ENCODE measurements at regions not wholly inside any gene's neighbourhood (a gene's known extent, or its start where the extent isn't known, plus 50 kb on each side); places are given as distances from the start of the nearest gene placed in this dataset.

- H3K4me1 ChIP-seq (ENCODE audit: control insufficient read depth, insufficient read depth, low read depth, low read length), result no peaks in the 10 kb centered on the region
- H4K91ac ChIP-seq (ENCODE audit: low read length), result no peak overlapping the region
- no peak overlapping the region for H2BK5ac ChIP-seq (ENCODE audit: low read depth, low read length, poor library complexity, severe bottlenecking)
- H3K36me3 ChIP-seq (ENCODE audit: control insufficient read depth in 1 of 2, insufficient read depth in 2 of 2, low read depth in 1 of 2, low read length in 2 of 2), result no peaks in the 10 kb centered on the region
- H3K9ac ChIP-seq (ENCODE audit: low read length), result no peak overlapping the region
- no peaks in the 10 kb centered on the region for H3K79me1 ChIP-seq (replicated peaks; ENCODE audit: low read length, poor library complexity, severe bottlenecking)
- 35% methylated on average over 1 of the region's 1 CpG for WGBS
- no peak overlapping the region for H4K8ac ChIP-seq (ENCODE audit: low read length)
- no peak overlapping the region for H3K4me2 ChIP-seq (ENCODE audit: low read length, poor library complexity, severe bottlenecking)
- no peak overlapping the region for H2AK5ac ChIP-seq (ENCODE audit: low read length, severe bottlenecking)
- H2BK12ac ChIP-seq (ENCODE audit: low read length in 2 of 2), result no peak overlapping the region
- no peak overlapping the region for H3K23ac ChIP-seq (ENCODE audit: low read length in 2 of 2)
- H3K18ac ChIP-seq (ENCODE audit: low read depth in 1 of 2, low read length in 2 of 2), result no peak overlapping the region
- no peak overlapping the region for H3K4ac ChIP-seq (ENCODE audit: low read depth in 1 of 2, low read length in 2 of 2)
- no peaks in the 10 kb centered on the region for H3K9me3 ChIP-seq (ENCODE audit: control insufficient read depth, low read length)
- H2BK120ac ChIP-seq (ENCODE audit: low read depth, low read length), result no peak overlapping the region
- no peak overlapping the region for H2AFZ ChIP-seq (ENCODE audit: low read depth, low read length)
- no peak overlapping the region for H2BK15ac ChIP-seq (ENCODE audit: low read depth, poor library complexity, severe bottlenecking)
- no peak for DNase-seq
- no peaks in the 10 kb centered on the region for H3K27me3 ChIP-seq (ENCODE audit: control insufficient read depth in 1 of 2, insufficient read depth in 1 of 2, low read length in 2 of 2)
- no peak overlapping the region for H3K14ac ChIP-seq (ENCODE audit: low read length in 2 of 2)
- H3K27ac ChIP-seq (ENCODE audit: low read length, poor library complexity, severe bottlenecking), result no peak overlapping the region
- no peak overlapping the region for H3K4me3 ChIP-seq (ENCODE audit: insufficient read depth in 1 of 2, low read depth in 1 of 2, low read length in 2 of 2)
Observed at GRCh38 chr7:67732898-67733297, 736.3 kb downstream of the TYW1 start.

- no peak overlapping the region for H3K4ac ChIP-seq (ENCODE audit: low read depth in 1 of 2, low read length in 2 of 2)
- H3K14ac ChIP-seq (ENCODE audit: low read length in 2 of 2), result no peak overlapping the region
- no peak for DNase-seq
- no peak overlapping the region for H4K8ac ChIP-seq (ENCODE audit: low read length)
- no peak overlapping the region for H3K27ac ChIP-seq (ENCODE audit: low read length, poor library complexity, severe bottlenecking)
- WGBS, result 58% methylated on average over 2 of the region's 3 CpGs
- no peak overlapping the region for H2AK5ac ChIP-seq (ENCODE audit: low read length, severe bottlenecking)
- no peaks in the 10 kb centered on the region for H3K4me1 ChIP-seq (ENCODE audit: control insufficient read depth, insufficient read depth, low read depth, low read length)
- no peak overlapping the region for H2BK12ac ChIP-seq (ENCODE audit: low read length in 2 of 2)
- no peaks in the 10 kb centered on the region for H3K9me3 ChIP-seq (ENCODE audit: control insufficient read depth, low read length)
- H2BK15ac ChIP-seq (ENCODE audit: low read depth, poor library complexity, severe bottlenecking), result no peak overlapping the region
- H3K4me2 ChIP-seq (ENCODE audit: low read length, poor library complexity, severe bottlenecking), result no peak overlapping the region
- H3K36me3 ChIP-seq (ENCODE audit: control insufficient read depth in 1 of 2, insufficient read depth in 2 of 2, low read depth in 1 of 2, low read length in 2 of 2), result no peaks in the 10 kb centered on the region
- no peak overlapping the region for H2AFZ ChIP-seq (ENCODE audit: low read depth, low read length)
- H3K18ac ChIP-seq (ENCODE audit: low read depth in 1 of 2, low read length in 2 of 2), result no peak overlapping the region
- H3K23ac ChIP-seq (ENCODE audit: low read length in 2 of 2), result no peak overlapping the region
- H3K9ac ChIP-seq (ENCODE audit: low read length), result no peak overlapping the region
- no peak overlapping the region for H3K4me3 ChIP-seq (ENCODE audit: insufficient read depth in 1 of 2, low read depth in 1 of 2, low read length in 2 of 2)
- H3K79me1 ChIP-seq (replicated peaks; ENCODE audit: low read length, poor library complexity, severe bottlenecking), result no peaks in the 10 kb centered on the region
- no peak overlapping the region for H2BK120ac ChIP-seq (ENCODE audit: low read depth, low read length)
- H3K27me3 ChIP-seq (ENCODE audit: control insufficient read depth in 1 of 2, insufficient read depth in 1 of 2, low read length in 2 of 2), result no peaks in the 10 kb centered on the region
- no peak overlapping the region for H4K91ac ChIP-seq (ENCODE audit: low read length)
- H2BK5ac ChIP-seq (ENCODE audit: low read depth, low read length, poor library complexity, severe bottlenecking), result no peak overlapping the region
Observed at GRCh38 chr7:67738145-67738544, 741.5 kb downstream of the TYW1 start.

- no peaks in the 10 kb centered on the region for H3K79me1 ChIP-seq (replicated peaks; ENCODE audit: low read length, poor library complexity, severe bottlenecking)
- no peak overlapping the region for H3K27ac ChIP-seq (ENCODE audit: low read length, poor library complexity, severe bottlenecking)
- no peak overlapping the region for H3K23ac ChIP-seq (ENCODE audit: low read length in 2 of 2)
- H3K4me3 ChIP-seq (ENCODE audit: insufficient read depth in 1 of 2, low read depth in 1 of 2, low read length in 2 of 2), result no peak overlapping the region
- no peak overlapping the region for H2BK12ac ChIP-seq (ENCODE audit: low read length in 2 of 2)
- no peak for DNase-seq
- H3K27me3 ChIP-seq (ENCODE audit: control insufficient read depth in 1 of 2, insufficient read depth in 1 of 2, low read length in 2 of 2), result no peaks in the 10 kb centered on the region
- no peak overlapping the region for H4K8ac ChIP-seq (ENCODE audit: low read length)
- no peak overlapping the region for H3K4ac ChIP-seq (ENCODE audit: low read depth in 1 of 2, low read length in 2 of 2)
- H2BK15ac ChIP-seq (ENCODE audit: low read depth, poor library complexity, severe bottlenecking), result no peak overlapping the region
- no peak overlapping the region for H3K4me2 ChIP-seq (ENCODE audit: low read length, poor library complexity, severe bottlenecking)
- no peak overlapping the region for H3K9ac ChIP-seq (ENCODE audit: low read length)
- no peak overlapping the region for H2AFZ ChIP-seq (ENCODE audit: low read depth, low read length)
- H3K14ac ChIP-seq (ENCODE audit: low read length in 2 of 2), result no peak overlapping the region
- no peaks in the 10 kb centered on the region for H3K36me3 ChIP-seq (ENCODE audit: control insufficient read depth in 1 of 2, insufficient read depth in 2 of 2, low read depth in 1 of 2, low read length in 2 of 2)
- no peak overlapping the region for H3K18ac ChIP-seq (ENCODE audit: low read depth in 1 of 2, low read length in 2 of 2)
- no peak overlapping the region for H2BK120ac ChIP-seq (ENCODE audit: low read depth, low read length)
- WGBS, result 70% methylated on average over 6 of the region's 6 CpGs
- H2AK5ac ChIP-seq (ENCODE audit: low read length, severe bottlenecking), result no peak overlapping the region
- H4K91ac ChIP-seq (ENCODE audit: low read length), result no peak overlapping the region
- H2BK5ac ChIP-seq (ENCODE audit: low read depth, low read length, poor library complexity, severe bottlenecking), result no peak overlapping the region
- no peaks in the 10 kb centered on the region for H3K9me3 ChIP-seq (ENCODE audit: control insufficient read depth, low read length)
- H3K4me1 ChIP-seq (ENCODE audit: control insufficient read depth, insufficient read depth, low read depth, low read length), result no peaks in the 10 kb centered on the region
Observed at GRCh38 chr7:67738958-67739357, 742.3 kb downstream of the TYW1 start.

- H3K27ac ChIP-seq (ENCODE audit: low read length, poor library complexity, severe bottlenecking), result no peak overlapping the region
- H3K9ac ChIP-seq (ENCODE audit: low read length), result no peak overlapping the region
- H2BK15ac ChIP-seq (ENCODE audit: low read depth, poor library complexity, severe bottlenecking), result no peak overlapping the region
- DNase-seq, result no peak
- no peak overlapping the region for H3K18ac ChIP-seq (ENCODE audit: low read depth in 1 of 2, low read length in 2 of 2)
- no peak overlapping the region for H2BK12ac ChIP-seq (ENCODE audit: low read length in 2 of 2)
- H2BK120ac ChIP-seq (ENCODE audit: low read depth, low read length), result no peak overlapping the region
- no peak overlapping the region for H2AFZ ChIP-seq (ENCODE audit: low read depth, low read length)
- H3K4me2 ChIP-seq (ENCODE audit: low read length, poor library complexity, severe bottlenecking), result no peak overlapping the region
- no peaks in the 10 kb centered on the region for H3K27me3 ChIP-seq (ENCODE audit: control insufficient read depth in 1 of 2, insufficient read depth in 1 of 2, low read length in 2 of 2)
- no peak overlapping the region for H2AK5ac ChIP-seq (ENCODE audit: low read length, severe bottlenecking)
- no peaks in the 10 kb centered on the region for H3K36me3 ChIP-seq (ENCODE audit: control insufficient read depth in 1 of 2, insufficient read depth in 2 of 2, low read depth in 1 of 2, low read length in 2 of 2)
- no peak overlapping the region for H3K4ac ChIP-seq (ENCODE audit: low read depth in 1 of 2, low read length in 2 of 2)
- 83% methylated on average over 1 of the region's 1 CpG for WGBS
- H3K4me1 ChIP-seq (ENCODE audit: control insufficient read depth, insufficient read depth, low read depth, low read length), result no peaks in the 10 kb centered on the region
- H4K91ac ChIP-seq (ENCODE audit: low read length), result no peak overlapping the region
- no peaks in the 10 kb centered on the region for H3K79me1 ChIP-seq (replicated peaks; ENCODE audit: low read length, poor library complexity, severe bottlenecking)
- no peak overlapping the region for H3K4me3 ChIP-seq (ENCODE audit: insufficient read depth in 1 of 2, low read depth in 1 of 2, low read length in 2 of 2)
- H3K23ac ChIP-seq (ENCODE audit: low read length in 2 of 2), result no peak overlapping the region
- no peak overlapping the region for H4K8ac ChIP-seq (ENCODE audit: low read length)
- H3K9me3 ChIP-seq (ENCODE audit: control insufficient read depth, low read length), result no peaks in the 10 kb centered on the region
- H3K14ac ChIP-seq (ENCODE audit: low read length in 2 of 2), result no peak overlapping the region
- no peak overlapping the region for H2BK5ac ChIP-seq (ENCODE audit: low read depth, low read length, poor library complexity, severe bottlenecking)
Observed at GRCh38 chr7:67743501-67743900, 746.9 kb downstream of the TYW1 start.
